SK-N-SH (cell line): ENCODE measurements at regions not wholly inside any gene's neighbourhood (a gene's known extent, or its start where the extent isn't known, plus 50 kb on each side); places are given as distances from the start of the nearest gene placed in this dataset.

Experiments
- CTCF ChIA-PET: fragments of 300-600, 350-600 bp; formaldehyde crosslinking; extraction: SDS; loops from one replicate; lab custom pipeline; 2021; lab: Yijun Ruan, JAX
- POLR2A ChIA-PET: fragments of 350-600 bp; sonication (Branson Sonifier 250); formaldehyde crosslinking; extraction: SDS; loops from one replicate; lab custom pipeline; 2020; ENCODE audit warnings: antibody characterized with exemption, inconsistent platforms; lab: Yijun Ruan, JAX
- DNase-seq: peaks from one replicate; pipeline ENCODE4 v3.0.0; 2012
- H2AFZ ChIP-seq: fragments of 200-600 bp; sonication (generic); 2 replicates; pipeline ENCODE4 v1.8.1; 2016; ENCODE audit warnings: antibody characterized with exemption, mild to moderate bottlenecking, low read depth
- H3F3A ChIP-seq: fragments of 200-600 bp; sonication (generic); replicated peaks from 2 replicates; pipeline ENCODE3; 2016; ENCODE audit warnings: antibody characterized with exemption, mild to moderate bottlenecking; ENCODE audit not compliant: insufficient read depth
- H3K27ac ChIP-seq, 2 experiments: fragments of 200-500 bp in 1 of 2; fragments of 200-600 bp in 1 of 2; sonication (Bioruptor generic) in 1 of 2; sonication (generic), shearing (Covaris generic) in 1 of 2; 2 replicates each; pipeline versions ENCODE4 v1.5.1 to v1.6.1; 2014 to 2016; ENCODE audit warnings: low read depth in 2 of 2, inconsistent platforms in 1 of 2, low read length in 1 of 2, mild to moderate bottlenecking in 1 of 2, mixed read lengths in 1 of 2
- H3K27me3 ChIP-seq: fragments of 200-600 bp; sonication (generic), shearing (Covaris generic); 2 replicates; pipeline ENCODE4 v1.6.1; 2016; ENCODE audit warnings: mixed run types; ENCODE audit not compliant: insufficient read depth
- H3K36me3 ChIP-seq, 2 experiments: fragments of 200-500 bp in 1 of 2; fragments of 200-600 bp in 1 of 2; sonication (Bioruptor generic) in 1 of 2; sonication (generic) in 1 of 2; replicated peaks in 1 of 2; 2 replicates each; pipeline versions ENCODE3 to v1.5.1; 2014 to 2016; ENCODE audit warnings: low read length in 1 of 2, mild to moderate bottlenecking in 1 of 2; ENCODE audit not compliant: insufficient read depth in 2 of 2, control insufficient read depth in 1 of 2
- H3K4me1 ChIP-seq, 2 experiments: fragments of 200-500 bp in 1 of 2; fragments of 200-600 bp in 1 of 2; sonication (Bioruptor generic) in 1 of 2; sonication (generic), shearing (Covaris generic) in 1 of 2; 2 replicates each; pipeline versions ENCODE4 v1.5.1 to v1.6.1; 2014 to 2016; ENCODE audit warnings: low read depth in 1 of 2, low read length in 1 of 2, mixed run types in 1 of 2; ENCODE audit not compliant: insufficient read depth in 2 of 2, control insufficient read depth in 1 of 2
- H3K4me2 ChIP-seq: fragments of 200-600 bp; sonication (generic), shearing (Covaris generic); 2 replicates; pipeline ENCODE4 v1.6.1; 2017; ENCODE audit warnings: mixed run types
- H3K4me3 ChIP-seq, 2 experiments: fragments of 200-500 bp in 1 of 2; fragments of 200-600 bp in 1 of 2; sonication (Bioruptor generic) in 1 of 2; sonication (generic), shearing (Covaris generic) in 1 of 2; 2 replicates each; pipeline versions ENCODE4 v1.5.1 to v1.8.1; 2014 to 2016; ENCODE audit warnings: low read depth in 2 of 2, inconsistent platforms in 1 of 2, low read length in 1 of 2, mild to moderate bottlenecking in 1 of 2, mixed read lengths in 1 of 2, moderate library complexity in 1 of 2
- H3K79me2 ChIP-seq: fragments of 200-600 bp; sonication (generic); 2 replicates; pipeline ENCODE4 v1.8.1; 2017; ENCODE audit warnings: mild to moderate bottlenecking; ENCODE audit not compliant: insufficient read depth
- H3K9ac ChIP-seq: fragments of 200-600 bp; sonication (generic); 2 replicates; pipeline ENCODE4 v1.6.1; 2017; ENCODE audit warnings: mixed run types
- H3K9me2 ChIP-seq: fragments of 200-600 bp; sonication (generic); 2 replicates; pipeline ENCODE4 v1.6.1; 2017; ENCODE audit warnings: mixed run types
- H3K9me3 ChIP-seq: fragments of 200-600 bp; sonication (generic); 2 replicates; pipeline ENCODE4 v1.6.1; 2017; ENCODE audit warnings: mixed run types, mild to moderate bottlenecking, moderate library complexity
- H4K20me1 ChIP-seq: fragments of 200-600 bp; sonication (generic); 2 replicates; pipeline ENCODE4 v1.6.1; 2017; ENCODE audit warnings: mild to moderate bottlenecking, mixed run types; ENCODE audit not compliant: insufficient read depth
- CTCF ChIP-seq: fragments of 200-600 bp; sonication (generic); IDR thresholded peaks from 2 replicates; pipeline ENCODE4 v1.6.1; 2017; ENCODE audit warnings: antibody characterized with exemption, mild to moderate bottlenecking, moderate library complexity
- EZH2phosphoT487 ChIP-seq: fragments of 200-600 bp; sonication (generic); IDR thresholded peaks from 2 replicates; pipeline ENCODE4 v1.6.1; 2017; ENCODE audit warnings: low read depth, mixed run types, mild to moderate bottlenecking, antibody characterized with exemption, moderate library complexity, borderline replicate concordance
- FOXJ3 ChIP-seq: sonication (generic); formaldehyde crosslinking; IDR thresholded peaks from 2 replicates; pipeline ENCODE4 v1.5.1; 2020; ENCODE audit warnings: mild to moderate bottlenecking, missing genetic modification reagents
- GATA2 ChIP-seq: sonication (generic); formaldehyde crosslinking; IDR thresholded peaks from 2 replicates; pipeline ENCODE4 v1.5.0; 2020; ENCODE audit warnings: mild to moderate bottlenecking, missing genetic modification reagents
- MEF2A ChIP-seq: IDR thresholded peaks from 2 replicates; pipeline ENCODE4 v1.4.0; 2012; ENCODE audit warnings: low read depth, borderline replicate concordance
- MXI1 ChIP-seq: IDR thresholded peaks from 2 replicates; pipeline ENCODE4 v1.6.1; 2012; ENCODE audit warnings: mild to moderate bottlenecking, low read depth, low read length, improper control_type of control experiment
- POLR2AphosphoS5 ChIP-seq: IDR thresholded peaks from 2 replicates; pipeline ENCODE4 v1.6.1; 2012; ENCODE audit warnings: low read depth, low read length
- RAD21 ChIP-seq: IDR thresholded peaks from 2 replicates; pipeline ENCODE4 v1.6.1; 2012; ENCODE audit warnings: mild to moderate bottlenecking, low read length
- RCOR1 ChIP-seq: fragments of 150-350 bp; IDR thresholded peaks from 2 replicates; pipeline ENCODE4 v1.6.1; 2017; ENCODE audit warnings: antibody characterized with exemption, low read length
- REST ChIP-seq: IDR thresholded peaks from 2 replicates; pipeline ENCODE4 v1.6.1; 2012; ENCODE audit warnings: mild to moderate bottlenecking, low read depth, low read length, moderate library complexity
- SMC3 ChIP-seq: IDR thresholded peaks from 2 replicates; pipeline ENCODE4 v1.6.1; 2012; ENCODE audit warnings: low read depth, low read length, improper control_type of control experiment
- TCF12 ChIP-seq: IDR thresholded peaks from 2 replicates; pipeline ENCODE4 v1.4.0; 2012
- WGBS: methylation state at CpG from one replicate; pipeline ENCODE4 v1.1.6; 2017; ENCODE audit warnings: low lambda C conversion rate; 5-methylcytosine and 5-hydroxymethylcytosine counted together

- H2AFZ ChIP-seq = no peak overlapping the region
- no peak overlapping the region for H3K4me2 ChIP-seq
- no peak overlapping the region for H3K9ac ChIP-seq
- H3K27ac ChIP-seq = peak overlapping the region in 1 of 2 experiments; percentile 16; a peak in 1 of 4 replicates
- DNase-seq = peak; percentile 74
- H3K9me2 ChIP-seq = no peaks in the 10 kb centered on the region
- ChIA-PET CTCF (interaction anchor here (0.6 to 5.5 kb wide), 87 partner anchors 8 to 1348 kb away, joined by 3 to 170 read pairs (median 4); partner anchors contain the start of gene WASF3), POLR2A (no interaction called here)
- no peaks in the 10 kb centered on the region for H3F3A ChIP-seq
- no peaks in the 10 kb centered on the region for H4K20me1 ChIP-seq
- peak overlapping the region in 1 of 2 experiments; percentile 46; a peak in 2 of 4 replicates for H3K4me3 ChIP-seq
- H3K36me3 ChIP-seq = no peaks in the 10 kb centered on the region
- no peaks in the 10 kb centered on the region for H3K9me3 ChIP-seq
- TF ChIP-seq TCF12 = no peak
- TF ChIP-seq REST = peak; percentile 87
- no peak for TF ChIP-seq MEF2A
- peak; percentile 86 for TF ChIP-seq SMC3
- TF ChIP-seq POLR2AphosphoS5 = no peak
- TF ChIP-seq MXI1 = peak; percentile 43; the same call in 1 of the 2 replicates
- no peak for TF ChIP-seq RCOR1
- peak; percentile 84 for TF ChIP-seq RAD21
- TF ChIP-seq FOXJ3 (CRISPR knock-in tag) = 0 out of 2 replicates have a peak, but pooled peaks have one; percentile 54
- no peak for TF ChIP-seq EZH2phosphoT487
- peak; percentile 73 for TF ChIP-seq CTCF
- peak; percentile 44 for TF ChIP-seq GATA2 (CRISPR knock-in tag)
- WGBS = 38% methylated on average over 25 of the region's 28 CpGs
- peaks cover 0 to 7% of the 10 kb centered on the region in 2 experiments; a peak in 1 of 4 replicates for H3K4me1 ChIP-seq
- no peaks in the 10 kb centered on the region for H3K79me2 ChIP-seq
- H3K27me3 ChIP-seq = no peaks in the 10 kb centered on the region
These were observed 112.2 kb upstream of the GPR12 start for GRCh38 chr13:26872525-26873385.
